ENCODE measurements at regions not wholly inside any gene's neighbourhood (a gene's known extent, or its start where the extent isn't known, plus 50 kb on each side); places are given as distances from the start of the nearest gene placed in this dataset.

- no peak overlapping the region for H3K27ac ChIP-seq (ENCODE audit: control insufficient read depth, insufficient read depth, low read length)
- no peak overlapping the region for H3K4me3 ChIP-seq (ENCODE audit: control insufficient read depth in 2 of 3, extremely low read depth in 1 of 3, insufficient read depth in 2 of 3, low read depth in 1 of 3, low read length in 3 of 3)
- H3K4me1 ChIP-seq (ENCODE audit: control insufficient read depth, extremely low read depth, insufficient read depth, low read length): no peaks in the 10 kb centered on the region
- H4K20me1 ChIP-seq (ENCODE audit: control insufficient read depth, extremely low read depth, insufficient read depth, low read length): no peaks in the 10 kb centered on the region
- no peaks in the 10 kb centered on the region for H3K79me2 ChIP-seq (ENCODE audit: control insufficient read depth, insufficient read depth, low read length)
- TF ChIP-seq CTCF (optimal IDR thresholded peaks at IDR 0.05 in 1 of 3, IDR thresholded peaks at IDR 0.05 in 1 of 3, conservative IDR thresholded peaks at IDR 0.05 in 1 of 3; ENCODE audit: extremely low read depth in 1 of 3, insufficient read depth in 2 of 3, low read length in 3 of 3): no peak
- TF ChIP-seq EZH2 (IDR thresholded peaks at IDR 0.05; ENCODE audit: low read length): no peak
- H2AFZ ChIP-seq (ENCODE audit: control insufficient read depth, low read length): no peak overlapping the region
- no peaks in the 10 kb centered on the region for H3K9me1 ChIP-seq (ENCODE audit: control insufficient read depth, extremely low read depth, insufficient read depth, low read length)
- dilution Hi-C loops (cut with MboI; ENCODE audit: extremely low pct_ligation_motif_present, low sequenced_read_pairs): no loop called here
- H3K9ac ChIP-seq (ENCODE audit: control insufficient read depth, extremely low read depth, insufficient read depth, low read length): no peak overlapping the region
- H3K27me3 ChIP-seq (ENCODE audit: control insufficient read depth, extremely low read depth, insufficient read depth, low read length): no peaks in the 10 kb centered on the region
- FAIRE-seq: no peak
- DNase-seq (ENCODE audit: low read depth, low spot score): no peak
- H3K9me3 ChIP-seq (ENCODE audit: control insufficient read depth, low read depth, low read length): no peaks in the 10 kb centered on the region
- no peaks in the 10 kb centered on the region for H3K36me3 ChIP-seq (ENCODE audit: control insufficient read depth in 2 of 2, extremely low read depth in 1 of 2, insufficient read depth in 2 of 2, low read length in 2 of 2)
- no peak overlapping the region for H3K4me2 ChIP-seq (ENCODE audit: control insufficient read depth, extremely low read depth, insufficient read depth, low read depth, low read length)
Measured at GRCh38 chr7:119374436-119374835, 898.5 kb upstream of the KCND2 start.

- dilution Hi-C loops (cut with MboI; ENCODE audit: extremely low pct_ligation_motif_present, low sequenced_read_pairs): no loop called here
Measured at GRCh38 chr7:119377861-119378260, 895.1 kb upstream of the KCND2 start.

More at GRCh38 chr7:119377861-119378260, 895.1 kb upstream of the KCND2 start:
- Histone ChIP-seq H3K4me2 (ENCODE audit: control insufficient read depth, extremely low read depth, insufficient read depth, low read depth, low read length) (no peak overlapping the region), H3K9me3 (ENCODE audit: control insufficient read depth, low read depth, low read length) (no peaks in the 10 kb centered on the region), H3K27me3 (ENCODE audit: control insufficient read depth, extremely low read depth, insufficient read depth, low read length) (no peaks in the 10 kb centered on the region), H3K4me1 (ENCODE audit: control insufficient read depth, extremely low read depth, insufficient read depth, low read length) (no peaks in the 10 kb centered on the region), H3K9me1 (ENCODE audit: control insufficient read depth, extremely low read depth, insufficient read depth, low read length) (no peaks in the 10 kb centered on the region), H3K36me3 (ENCODE audit: control insufficient read depth in 2 of 2, extremely low read depth in 1 of 2, insufficient read depth in 2 of 2, low read length in 2 of 2) (no peaks in the 10 kb centered on the region), H2AFZ (ENCODE audit: control insufficient read depth, low read length) (no peak overlapping the region), H3K4me3 (ENCODE audit: control insufficient read depth in 2 of 3, extremely low read depth in 1 of 3, insufficient read depth in 2 of 3, low read depth in 1 of 3, low read length in 3 of 3) (no peak overlapping the region), H3K79me2 (ENCODE audit: control insufficient read depth, insufficient read depth, low read length) (no peaks in the 10 kb centered on the region), H3K9ac (ENCODE audit: control insufficient read depth, extremely low read depth, insufficient read depth, low read length) (no peak overlapping the region), H4K20me1 (ENCODE audit: control insufficient read depth, extremely low read depth, insufficient read depth, low read length) (no peaks in the 10 kb centered on the region), H3K27ac (ENCODE audit: control insufficient read depth, insufficient read depth, low read length) (no peak overlapping the region)
- FAIRE-seq (no peak), DNase-seq (ENCODE audit: low read depth, low spot score) (no peak)
- no peak for TF ChIP-seq EZH2 (IDR thresholded peaks at IDR 0.05; ENCODE audit: low read length)
- TF ChIP-seq CTCF (optimal IDR thresholded peaks at IDR 0.05 in 1 of 3, IDR thresholded peaks at IDR 0.05 in 1 of 3, conservative IDR thresholded peaks at IDR 0.05 in 1 of 3; ENCODE audit: extremely low read depth in 1 of 3, insufficient read depth in 2 of 3, low read length in 3 of 3): no peak

Data from keratinocyte (primary cell).